NCI-H2227 (cell line): ENCODE measurements at regions not wholly inside any gene's neighbourhood (a gene's known extent, or its start where the extent isn't known, plus 50 kb on each side); places are given as distances from the start of the nearest gene placed in this dataset.
A peak's percentile ranks its signal among the peaks of the same experiment; 100 is the strongest.
"Not testable (repeated sequence)": the region's sequence is repeated elsewhere in the genome, so short reads cannot be mapped to it uniquely, and the experiment has no call there.

Experiments used
- DNase-seq: peaks from one replicate; lab custom pipeline; 2025; ENCODE audit not compliant: unreplicated experiment; lab: John Stamatoyannopoulos, UW

DNA sequence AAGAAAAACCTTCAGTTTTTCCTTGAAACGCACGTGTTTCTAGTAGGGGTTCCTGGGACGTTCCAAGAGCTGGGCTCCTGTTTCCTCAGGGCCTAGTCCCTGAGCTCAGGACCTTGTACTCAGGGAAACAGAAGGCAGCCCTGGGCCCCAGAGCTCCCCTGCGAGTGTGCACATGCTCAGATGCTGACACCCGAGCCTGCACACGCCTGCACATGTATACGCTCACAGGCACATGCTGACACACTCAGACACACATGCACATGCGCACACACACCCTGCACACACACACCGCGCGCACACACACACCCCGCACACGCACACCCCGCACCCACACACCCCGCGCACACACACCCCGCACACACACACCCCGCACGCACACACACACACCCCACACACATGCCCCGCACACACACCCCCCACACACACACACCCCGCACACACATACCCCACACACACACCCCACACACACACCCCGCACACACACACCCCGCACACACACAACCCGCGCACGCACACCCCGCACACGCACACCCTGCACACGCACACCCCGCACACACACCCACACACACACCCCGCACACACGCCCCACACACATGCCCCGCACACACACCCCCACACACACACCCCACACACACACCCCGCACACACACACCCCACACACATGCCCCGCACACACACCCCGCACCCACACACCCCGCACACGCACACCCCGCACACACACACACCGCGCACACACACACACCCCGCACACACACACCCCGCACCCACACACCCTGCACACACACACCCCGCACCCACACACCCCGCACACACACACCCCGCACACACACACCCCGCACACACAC is 52.2 kb downstream of the CALML3 start:
- no peak for DNase-seq

DNA sequence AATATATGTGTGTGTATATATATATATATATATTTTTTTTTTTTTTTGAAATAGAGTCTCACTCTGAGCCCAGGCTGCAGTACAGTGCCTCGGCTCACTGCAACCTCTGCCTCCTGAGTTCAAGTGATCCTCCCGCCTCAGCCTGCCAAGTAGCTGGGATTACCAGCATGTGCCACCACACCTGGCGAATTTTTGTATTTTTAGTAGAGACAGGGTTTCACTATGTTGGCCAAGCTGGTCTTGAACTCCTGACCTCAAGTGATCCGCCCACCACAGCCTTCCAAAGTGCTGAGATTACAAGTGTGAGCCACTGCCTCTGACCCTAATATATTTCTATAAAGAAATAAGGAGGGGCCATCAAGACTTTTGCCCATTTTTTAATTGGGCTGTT is 55.3 kb downstream of the CALML3 start:
- DNase-seq = not testable (repeated sequence)

DNA sequence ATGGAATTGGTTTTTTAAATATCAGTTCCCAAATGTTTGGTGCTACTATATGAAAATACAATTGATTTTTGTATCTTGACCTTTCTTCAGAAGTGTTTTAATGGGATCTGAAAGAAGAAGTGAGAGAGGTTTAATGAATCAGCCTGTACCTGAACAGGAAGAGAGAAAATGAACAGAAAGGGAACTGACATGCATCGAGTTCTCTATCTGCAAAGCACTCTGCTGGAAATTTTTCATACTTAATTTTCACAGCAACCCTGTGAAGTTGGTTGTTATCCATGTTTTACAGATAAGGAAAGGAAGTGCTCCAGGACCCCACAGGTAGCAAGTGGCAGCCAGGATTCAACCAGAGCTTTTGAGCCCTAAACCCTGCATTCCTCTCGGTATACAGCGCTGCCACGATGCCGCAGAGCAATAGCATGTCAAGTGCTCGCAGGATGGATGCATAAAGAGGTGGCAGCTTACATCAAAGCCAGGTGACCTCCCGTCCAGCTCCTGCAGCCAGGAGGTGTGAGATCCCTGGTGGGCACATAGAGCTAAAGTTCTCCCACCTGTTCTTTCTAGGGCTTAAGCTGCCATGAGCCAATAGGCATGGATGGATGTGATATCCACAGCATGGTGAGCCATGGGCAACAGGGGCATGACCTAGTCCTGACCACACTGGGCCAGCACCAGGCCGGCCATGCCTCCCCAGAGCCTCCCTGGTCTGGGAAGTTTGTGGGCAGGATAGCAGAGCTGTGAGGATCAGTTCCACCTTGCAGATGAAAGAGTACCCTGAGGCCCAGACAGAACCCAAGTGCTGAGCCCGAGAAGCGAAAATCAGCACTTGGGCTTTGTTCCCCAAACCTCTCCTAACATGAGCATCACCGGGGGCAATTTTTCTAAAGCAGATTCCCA is 57.2 kb downstream of the CALML3 start:
- no peak for DNase-seq

DNA sequence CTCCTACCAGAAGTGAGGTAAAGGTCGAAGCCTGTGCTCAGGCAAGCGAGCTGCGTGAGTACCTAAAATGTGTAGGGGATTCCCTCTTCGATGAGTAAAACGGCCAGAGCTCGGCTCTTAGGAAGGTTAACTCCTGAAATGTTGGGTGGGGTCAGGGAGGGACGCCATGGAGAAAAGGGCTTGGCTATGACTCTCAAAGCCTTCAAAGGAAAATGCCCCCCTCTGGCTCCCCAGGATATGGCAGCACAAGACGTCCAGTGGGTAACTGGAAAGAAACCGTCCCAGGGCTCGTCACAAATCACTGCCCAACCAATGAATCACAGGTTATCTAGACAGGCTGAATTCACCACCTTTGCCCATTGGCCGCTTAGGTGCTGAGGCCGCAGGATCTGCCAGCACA is 58.0 kb downstream of the CALML3 start:
- no peak for DNase-seq

DNA sequence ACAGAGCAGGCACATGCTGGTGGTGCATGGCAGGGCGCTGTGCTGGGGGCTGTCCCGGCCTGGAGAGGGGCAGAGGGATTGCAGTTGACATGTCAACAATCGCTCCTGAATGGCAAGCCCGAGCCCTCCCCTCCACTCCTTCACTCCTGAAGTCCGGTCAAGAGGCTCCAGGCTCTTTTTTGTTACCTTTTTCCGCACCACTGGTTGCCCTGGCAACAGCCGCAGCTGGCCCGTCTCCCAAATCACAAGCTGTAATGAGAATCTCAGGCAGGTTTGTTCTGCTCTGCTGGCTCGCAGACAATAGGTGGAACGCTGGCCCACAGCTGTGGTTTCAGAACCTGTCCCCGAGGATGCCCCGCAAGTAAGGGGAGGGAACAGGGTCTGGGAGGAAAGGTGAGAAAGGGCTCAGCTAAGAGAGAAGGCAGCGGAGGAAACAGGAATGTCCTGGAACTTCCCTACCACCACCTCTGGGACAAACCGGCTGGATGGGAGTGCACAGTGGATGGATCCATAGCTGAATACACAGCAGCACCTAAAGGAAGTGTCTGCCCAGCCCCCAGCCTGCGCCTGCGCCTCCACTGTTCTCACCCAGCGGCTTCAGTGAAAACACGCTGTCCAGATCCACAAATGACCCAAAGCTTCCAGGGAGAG is 58.9 kb downstream of the CALML3 start:
- DNase-seq = peak; percentile 79

DNA sequence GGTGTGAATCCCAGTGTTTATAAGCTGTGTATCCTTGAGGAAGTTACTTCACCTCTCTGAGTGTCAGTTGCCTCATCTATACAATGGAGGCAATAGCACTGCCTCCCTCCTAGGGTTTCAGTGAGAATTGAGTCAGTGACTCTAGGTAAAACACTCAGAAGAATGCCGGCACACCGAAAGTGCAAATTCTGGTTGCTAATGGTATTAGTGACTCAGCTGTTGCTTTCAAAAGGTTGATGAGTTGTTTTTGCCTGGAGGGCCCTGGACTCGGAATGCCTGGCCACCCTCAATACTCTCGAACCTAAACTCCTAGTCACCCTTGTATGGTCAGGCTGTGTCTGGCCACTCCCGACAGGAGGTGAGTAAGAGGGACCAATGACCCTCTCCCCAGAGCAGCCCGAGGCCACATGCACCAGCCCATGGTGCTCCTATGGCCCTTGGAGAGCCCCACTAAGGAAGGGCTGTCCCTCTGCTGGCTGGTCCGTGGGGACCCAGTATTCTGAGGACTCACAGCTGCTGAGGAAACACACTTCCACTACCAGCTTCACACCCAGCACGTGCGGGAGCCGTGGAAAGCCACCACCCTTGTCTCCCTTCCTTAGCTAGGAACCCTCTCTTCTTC is 60.2 kb downstream of the CALML3 start:
- no peak for DNase-seq

DNA sequence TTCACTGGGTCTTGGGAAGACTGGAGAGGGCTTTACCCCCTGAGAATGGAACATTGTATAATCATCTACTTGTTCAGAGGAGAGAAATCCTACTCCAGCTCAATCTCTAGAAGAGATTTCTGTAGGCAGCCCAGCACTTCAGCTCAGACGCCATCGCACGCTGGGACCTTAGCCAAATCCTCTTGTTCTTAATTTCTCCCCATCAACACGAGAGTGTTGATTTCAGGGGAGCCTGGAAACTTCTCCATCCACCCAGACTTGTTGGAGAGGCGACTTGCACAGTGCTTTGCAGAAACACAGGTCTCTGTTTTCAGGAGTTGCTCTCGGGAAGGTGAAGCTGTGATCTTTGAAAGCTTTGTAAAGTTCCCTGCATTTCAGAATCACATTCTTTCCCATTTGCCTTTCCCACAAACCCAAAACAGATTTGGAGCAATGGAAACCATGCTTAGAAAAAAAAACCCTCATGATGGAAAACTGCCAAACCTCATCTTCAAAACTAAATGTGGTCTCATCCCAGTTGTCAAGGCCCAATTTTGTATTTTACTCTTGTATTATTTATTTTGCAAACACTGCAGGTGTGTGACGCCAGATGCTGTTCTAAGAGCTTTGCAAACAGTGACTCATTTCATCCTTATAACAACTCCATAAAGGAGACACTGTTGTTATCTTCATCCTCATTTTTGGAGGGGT is 60.9 kb downstream of the CALML3 start:
- DNase-seq = no peak

DNA sequence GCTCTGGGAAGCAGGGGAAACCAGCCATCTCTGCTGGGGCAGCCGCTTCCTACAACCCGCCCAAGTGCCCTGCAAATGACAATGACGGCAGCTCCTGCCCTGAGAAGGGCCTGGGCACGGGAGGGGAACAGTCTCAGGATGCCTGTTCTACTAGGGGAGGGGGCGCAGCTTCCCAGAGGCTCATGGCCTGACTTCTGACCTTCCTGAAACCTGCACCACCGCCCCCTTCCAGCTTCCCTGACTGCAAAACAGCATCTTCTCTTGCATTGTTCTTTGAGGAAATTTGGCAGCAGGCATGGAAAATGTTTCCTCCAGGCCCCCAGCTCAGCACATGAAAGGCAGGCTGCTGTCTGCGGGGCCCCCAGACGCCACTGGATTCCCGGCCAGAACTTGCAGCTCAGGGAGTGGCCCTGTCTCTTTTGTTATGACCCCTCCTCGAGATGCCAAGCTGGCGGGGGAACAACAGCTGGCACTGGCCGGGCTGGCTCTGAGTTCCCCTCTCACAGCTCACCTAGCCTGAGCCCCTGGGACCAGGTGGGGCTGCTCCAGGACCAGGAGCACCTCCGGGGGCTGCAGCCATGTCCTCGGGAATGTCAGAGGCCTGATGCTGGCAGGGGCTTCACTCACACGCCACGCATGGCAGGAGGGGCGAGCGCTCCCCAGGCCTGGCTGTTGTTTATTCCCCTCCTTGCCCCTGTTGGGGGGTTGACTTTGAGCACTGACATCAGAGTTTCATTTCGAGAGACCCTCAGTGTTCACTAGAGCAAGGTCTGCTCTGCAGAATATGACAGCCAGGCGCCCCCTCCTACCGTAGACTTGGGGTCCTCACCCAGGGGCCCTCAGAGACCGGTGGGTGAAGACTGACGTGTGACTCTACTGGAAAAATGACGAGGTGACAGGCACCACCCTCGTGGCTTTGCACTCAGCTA is 62.7 kb downstream of the CALML3 start:
- no peak for DNase-seq

DNA sequence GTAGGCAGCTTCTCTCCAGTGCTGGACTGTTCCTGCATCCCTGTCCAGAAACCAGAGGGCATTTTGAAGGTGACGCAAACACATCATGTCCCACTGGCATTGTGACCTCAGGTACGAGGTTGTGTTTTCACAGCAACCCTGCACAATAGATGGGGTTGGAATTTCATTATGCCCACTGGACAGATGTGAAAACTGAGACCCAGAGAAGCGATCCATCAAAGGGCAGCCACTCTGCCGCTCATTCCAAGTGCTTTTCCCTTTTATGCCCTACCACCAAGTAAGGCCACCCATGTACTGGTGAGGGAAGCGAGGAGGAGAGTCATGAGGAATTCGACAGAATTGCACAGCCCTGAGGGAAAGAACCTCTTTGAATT is 63.3 kb downstream of the CALML3 start:
- DNase-seq = no peak

DNA sequence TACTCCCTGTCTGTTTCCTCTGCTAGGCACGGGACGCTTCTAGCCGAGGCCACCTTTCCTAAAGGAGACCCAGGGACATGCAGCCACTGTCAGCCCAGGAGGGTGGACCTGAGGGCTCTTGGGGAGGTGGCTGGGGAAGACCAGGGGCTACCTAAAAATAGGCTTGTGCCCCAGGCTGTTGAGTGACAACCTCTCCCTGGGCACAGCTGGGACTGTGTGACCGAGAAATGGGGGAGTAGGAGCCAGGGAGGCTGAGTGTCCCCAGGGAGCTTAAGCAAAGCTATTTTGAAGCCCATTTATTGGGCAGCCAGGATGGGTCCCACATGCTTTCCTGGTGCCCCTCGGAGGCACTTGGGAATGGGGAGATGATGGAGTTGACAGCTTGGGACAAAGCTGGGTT is 63.8 kb downstream of the CALML3 start:
- DNase-seq = no peak
